Inferior parietal cortex (tissue), 1 donor: ENCODE measurements at regions not wholly inside any gene's neighbourhood (a gene's known extent, or its start where the extent isn't known, plus 50 kb on each side); places are given as distances from the start of the nearest gene placed in this dataset.

ENCODE experiments used
- DNase-seq: peaks from one replicate; pipeline ENCODE4 v3.0.0-alpha.2; 2016; ENCODE audit errors: extremely low spot score

DNA sequence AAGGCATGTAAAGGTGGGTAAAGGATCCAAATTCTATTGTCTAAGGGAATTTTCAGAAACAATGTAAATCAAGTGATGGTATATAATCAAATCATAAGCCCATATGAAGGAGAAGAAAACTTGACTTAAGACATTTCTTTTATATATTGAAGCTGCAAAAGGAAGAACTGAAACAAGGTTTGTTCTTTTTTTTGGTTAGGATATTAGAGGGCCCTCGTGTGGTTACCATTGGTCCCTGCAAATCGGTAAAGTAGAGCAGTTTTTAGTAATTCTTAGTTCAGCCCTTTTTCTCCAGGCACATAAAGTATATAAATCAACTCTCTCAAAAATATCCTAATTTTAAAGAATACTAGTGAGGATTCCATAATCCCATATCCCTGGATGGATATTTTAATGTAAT is 105.6 kb upstream of the STK17B start:
- DNase-seq: no peak

GRCh38 chr2:196278491-196278911 is 107.1 kb upstream of the STK17B start:
- DNase-seq: no peak

DNA sequence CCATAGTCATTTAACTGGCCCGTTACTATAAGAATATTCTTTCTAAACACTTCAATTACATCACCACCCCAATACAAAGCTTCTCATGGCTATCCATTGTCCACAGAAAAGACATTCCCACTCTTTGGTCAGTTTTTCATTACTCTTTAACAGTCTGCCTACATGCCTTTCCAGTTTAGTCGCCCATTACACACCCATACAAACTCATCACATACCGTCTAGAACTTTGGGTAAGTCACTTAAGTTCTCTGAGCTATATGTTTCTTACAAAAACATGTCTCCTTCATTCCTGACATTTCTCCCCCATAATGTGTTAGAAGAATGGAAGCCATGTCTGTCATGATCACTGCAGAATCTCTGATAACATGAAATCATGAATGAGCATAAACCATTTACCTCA is 108.2 kb upstream of the STK17B start:
- no peak for DNase-seq

GRCh38 chr2:196284144-196284844 is 112.9 kb upstream of the STK17B start:
- no peak for DNase-seq

DNA sequence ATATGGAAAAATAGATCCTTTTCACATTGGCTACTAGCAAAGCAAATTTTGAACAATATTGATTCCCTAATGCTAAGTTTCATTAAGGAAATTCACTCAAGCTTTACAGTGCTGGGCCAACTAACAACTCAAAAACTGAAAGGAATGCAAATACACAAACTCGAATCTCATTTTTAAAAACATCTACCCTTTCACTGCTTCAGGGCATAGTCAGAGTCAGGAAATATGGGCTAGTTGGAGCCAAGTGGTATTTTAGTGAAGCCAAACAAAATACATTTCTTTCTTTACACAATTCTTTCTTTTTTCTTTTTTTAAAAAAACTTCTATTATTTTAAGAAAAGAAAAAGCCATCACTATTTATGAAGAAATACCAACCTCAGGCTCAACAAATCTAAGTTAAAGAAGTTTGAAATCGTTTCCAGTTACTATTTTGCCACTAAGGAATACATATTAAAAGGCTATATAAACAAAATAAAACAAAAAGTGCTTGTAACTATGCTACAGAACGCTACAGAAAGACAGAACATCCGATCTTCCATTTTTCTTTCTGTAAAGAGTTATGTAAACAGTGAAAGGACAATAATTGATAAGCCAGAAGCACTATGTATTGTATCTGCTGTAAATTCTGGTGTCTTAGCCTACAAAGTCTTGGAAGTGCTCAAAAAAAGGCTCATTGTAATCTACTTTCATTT is 113.6 kb upstream of the STK17B start:
- no peak for DNase-seq

DNA sequence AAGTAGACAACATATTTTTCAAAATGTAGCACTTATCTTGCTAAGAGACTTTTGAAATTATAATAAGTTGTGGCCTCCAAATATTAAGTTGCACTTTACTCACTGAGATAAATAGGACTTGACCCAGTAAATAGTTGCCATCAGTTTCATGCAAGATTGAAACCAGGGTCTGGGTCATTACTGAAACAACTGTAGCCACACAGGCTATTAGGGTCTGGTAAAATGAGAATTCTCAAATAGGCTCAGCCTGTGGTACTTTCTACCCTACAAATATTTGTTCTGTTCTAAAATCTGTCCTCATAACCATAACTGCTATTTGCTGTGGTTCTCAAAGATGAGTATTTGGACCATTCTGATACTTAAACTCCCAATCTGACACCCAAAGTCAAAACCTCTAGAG is 115.4 kb upstream of the STK17B start:
- no peak for DNase-seq

- no peak for DNase-seq
Measured at GRCh38 chr2:196287523-196287922, 116.1 kb upstream of the STK17B start.

DNA sequence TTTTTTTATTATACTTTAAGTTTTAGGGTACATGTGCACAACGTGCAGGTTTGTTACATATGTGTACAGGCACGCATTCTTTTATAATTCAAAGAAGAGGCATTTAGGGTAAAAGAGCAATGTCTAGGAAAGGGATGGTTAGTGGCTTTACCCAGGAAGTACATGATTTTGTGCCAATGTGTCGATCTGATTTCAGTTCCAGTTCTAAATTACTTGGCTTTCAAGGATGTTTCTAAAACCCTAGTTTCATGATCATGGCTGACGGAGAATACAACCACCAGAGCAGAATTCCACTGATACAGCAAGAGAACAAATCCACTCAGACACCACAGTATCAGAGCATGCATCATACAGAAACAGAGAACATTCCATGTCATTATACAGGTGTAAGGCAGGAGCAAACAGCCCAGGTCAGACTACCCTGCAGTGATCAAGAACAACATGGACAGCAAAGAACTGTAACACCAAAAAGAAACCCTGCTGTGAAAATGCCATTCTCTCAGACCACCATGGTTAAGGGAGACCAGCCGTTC is 116.7 kb upstream of the STK17B start:
- no peak for DNase-seq

GRCh38 chr2:196289000-196289399 is 117.6 kb upstream of the STK17B start:
- no peak for DNase-seq

GRCh38 chr2:196290136-196290535 is 118.8 kb upstream of the STK17B start:
- DNase-seq: no peak

- no peak for DNase-seq
Measured at GRCh38 chr2:196290569-196290968, 119.2 kb upstream of the STK17B start.

GRCh38 chr2:196291426-196291825 is 120.0 kb upstream of the STK17B start:
- no peak for DNase-seq

GRCh38 chr2:196291873-196292800 is 120.8 kb upstream of the STK17B start:
- DNase-seq: no peak

DNA sequence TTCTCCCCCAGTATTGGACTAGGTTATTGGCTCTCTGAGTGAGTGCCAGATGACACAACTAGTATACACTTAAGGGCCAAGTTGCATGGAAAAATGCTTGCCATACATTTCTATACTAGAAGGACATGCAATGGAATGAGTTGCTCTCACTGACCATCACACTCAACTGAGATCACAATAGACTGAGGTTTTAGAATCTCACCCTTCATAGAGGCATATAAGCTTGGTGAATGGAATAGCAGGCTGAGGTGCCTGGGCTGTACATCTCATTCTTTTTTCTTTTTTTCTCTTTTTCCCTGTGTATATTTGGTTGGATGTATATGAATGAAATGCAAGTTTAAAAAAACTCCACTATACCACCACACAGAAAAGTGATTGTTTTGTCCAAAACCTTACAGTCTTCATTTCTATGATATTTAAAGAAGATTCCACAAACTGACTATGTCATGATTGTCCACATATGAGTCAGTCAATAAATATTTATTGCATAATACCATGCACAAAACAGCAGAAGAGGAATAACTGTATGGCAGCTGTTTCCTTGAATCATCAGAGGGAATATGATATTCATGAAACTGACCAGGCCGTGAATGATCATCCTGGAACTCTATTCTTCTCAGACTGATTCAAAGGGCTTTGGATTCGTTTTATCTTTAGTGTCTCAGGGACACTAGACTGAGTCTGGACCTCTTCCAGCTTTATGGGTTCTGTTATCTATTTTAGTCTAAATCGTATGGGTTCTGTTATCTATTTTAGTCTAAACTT is 122.6 kb upstream of the STK17B start:
- no peak for DNase-seq

DNA sequence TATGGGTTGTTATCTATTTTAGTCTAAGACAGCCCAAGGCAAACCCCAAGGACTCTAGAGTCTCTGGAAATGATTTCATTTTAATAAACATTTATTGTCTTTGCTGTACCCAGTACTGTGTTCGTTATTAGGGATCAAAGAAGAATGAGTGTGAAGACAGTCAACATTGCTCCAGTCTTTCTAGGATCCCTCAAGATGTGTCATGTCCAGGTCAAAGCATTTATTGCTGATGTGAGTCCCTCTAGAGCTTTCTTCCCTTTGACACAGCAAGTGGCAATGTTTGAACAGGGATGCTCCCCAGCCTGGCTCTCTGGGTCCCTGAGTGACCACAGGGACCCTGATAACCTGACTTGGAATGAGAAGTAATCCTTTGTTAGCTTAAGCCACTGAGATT is 123.1 kb upstream of the STK17B start:
- DNase-seq: no peak

DNA sequence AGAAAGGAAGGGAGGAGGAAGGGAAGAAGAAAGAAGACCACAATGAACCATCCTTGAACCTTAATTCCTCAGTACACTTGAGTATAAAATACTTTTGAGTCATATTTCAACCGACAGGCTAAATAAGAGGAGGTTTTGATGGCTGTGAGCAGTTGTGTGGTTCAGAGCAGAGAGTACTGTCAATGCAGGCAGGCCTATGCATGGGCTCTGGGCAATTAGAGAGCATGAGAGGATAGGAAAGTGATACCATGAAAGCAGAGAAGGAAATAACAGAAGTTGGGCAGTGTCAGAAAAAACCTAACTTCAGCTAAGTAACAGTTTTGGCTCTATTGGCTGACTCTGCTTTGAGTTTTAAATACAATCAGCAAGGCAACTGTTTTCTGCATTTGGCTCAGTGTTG is 123.6 kb upstream of the STK17B start:
- DNase-seq: no peak

DNA sequence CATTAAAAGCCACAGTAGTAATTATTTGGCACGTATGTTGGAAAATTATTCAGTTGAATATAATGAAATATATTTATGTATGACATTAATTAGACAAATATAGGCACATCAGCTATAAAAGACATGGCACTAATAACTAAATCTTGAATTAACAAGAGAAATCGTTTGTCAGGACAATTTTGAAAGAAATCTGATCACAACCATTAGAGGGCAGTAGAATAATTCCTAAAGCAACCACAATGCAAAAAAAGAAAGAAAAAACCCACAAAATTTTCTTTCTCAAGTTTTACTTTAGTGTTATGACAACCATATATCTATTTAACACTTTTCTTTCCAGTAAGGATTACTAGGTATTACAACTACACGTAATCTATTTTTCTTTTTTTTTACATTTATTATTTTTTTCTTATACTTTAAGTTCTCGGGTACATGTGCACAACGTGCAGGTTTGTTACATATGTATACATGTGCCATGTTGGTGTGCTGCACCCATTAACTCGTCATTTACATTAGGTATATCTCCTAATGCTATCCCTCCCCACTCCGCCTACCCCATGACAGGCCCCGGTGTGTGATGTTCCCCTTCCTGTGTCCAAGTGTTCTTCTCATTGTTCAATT is 126.8 kb upstream of the STK17B start:
- DNase-seq: peak; percentile 77

GRCh38 chr2:196307775-196308305 is 136.5 kb upstream of the STK17B start:
- no peak for DNase-seq

- DNase-seq: no peak
Measured at GRCh38 chr2:196309691-196310090, 138.3 kb upstream of the STK17B start.

DNA sequence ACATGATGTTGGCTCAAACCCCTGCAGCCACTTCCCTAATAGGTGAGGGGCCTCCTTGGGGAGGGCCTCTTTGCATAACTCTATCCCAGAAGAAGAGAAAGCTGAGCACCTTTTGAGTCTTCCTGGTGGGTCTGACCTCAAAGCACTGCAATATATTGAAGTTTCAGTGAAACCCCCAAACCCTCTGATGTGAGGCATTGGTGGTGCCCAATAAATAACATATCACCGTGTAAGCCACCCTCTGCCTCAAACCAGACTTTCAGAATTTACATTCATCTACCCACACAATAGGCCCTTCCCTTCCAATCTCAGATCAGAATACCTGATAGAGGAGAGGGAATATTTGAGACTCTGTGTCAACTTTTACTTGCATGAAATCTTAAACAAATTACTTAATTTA is 142.8 kb upstream of the STK17B start:
- DNase-seq: no peak

DNA sequence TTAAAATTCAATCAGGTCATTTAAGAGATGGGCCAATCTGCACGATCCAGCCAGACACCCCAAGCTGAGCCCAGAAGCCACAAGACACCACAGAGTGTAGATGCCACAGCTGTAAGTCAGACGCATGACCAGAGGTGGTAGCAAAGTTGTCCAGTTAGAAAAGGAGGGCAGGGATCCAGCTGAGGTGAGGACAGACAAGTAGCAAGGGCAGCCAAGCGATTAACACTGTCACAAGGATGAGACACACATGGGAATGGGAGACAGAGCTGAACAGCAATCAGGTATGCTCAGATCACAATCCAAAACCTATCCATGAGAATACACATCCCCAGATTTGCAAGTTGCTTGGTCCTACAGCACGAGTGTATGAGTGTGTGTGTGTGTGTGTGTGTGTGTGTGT is 143.4 kb upstream of the STK17B start:
- no peak for DNase-seq
